DND-41 (cell line): ENCODE measurements at regions not wholly inside any gene's neighbourhood (a gene's known extent, or its start where the extent isn't known, plus 50 kb on each side); places are given as distances from the start of the nearest gene placed in this dataset.
"Not testable (repeated sequence)": the region's sequence is repeated elsewhere in the genome, so short reads cannot be mapped to it uniquely, and the experiment has no call there.

Source experiments
- ATAC-seq: fragments of 200-7000 bp; cut with Tn5 transposase; 3 replicates; pipeline ENCODE4 v1.9.1; 2021; ENCODE audit warnings: low read depth; ENCODE audit not compliant: insufficient read depth
- DNase-seq: peaks from one replicate; pipeline ENCODE4 v3.0.0-alpha.2; 2020
- H2AFZ ChIP-seq: 2 replicates; pipeline ENCODE4 v1.6.0; 2012; ENCODE audit warnings: low read depth, low read length
- H3K27ac ChIP-seq: 2 replicates; pipeline ENCODE4 v1.5.1; 2012; ENCODE audit warnings: low read length, inconsistent platforms
- H3K27me3 ChIP-seq: fragments of 200-600 bp; sonication (generic); 2 replicates; pipeline ENCODE4 v1.6.0; 2012; ENCODE audit warnings: low read length, mild to moderate bottlenecking, inconsistent platforms; ENCODE audit not compliant: insufficient read depth, poor library complexity
- H3K36me3 ChIP-seq: 2 replicates; pipeline ENCODE4 v1.5.1; 2012; ENCODE audit warnings: low read length, inconsistent platforms; ENCODE audit not compliant: insufficient read depth
- H3K4me1 ChIP-seq: 2 replicates; pipeline ENCODE4 v1.5.1; 2012; ENCODE audit warnings: mild to moderate bottlenecking, low read length; ENCODE audit not compliant: insufficient read depth
- H3K4me2 ChIP-seq: 2 replicates; pipeline ENCODE4 v1.6.0; 2012; ENCODE audit warnings: mild to moderate bottlenecking, moderate library complexity, low read length, inconsistent platforms; ENCODE audit not compliant: insufficient read depth
- H3K4me3 ChIP-seq, 2 experiments: fragments of 200-600 bp in 1 of 2; shearing (Covaris generic) in 1 of 2; 2 replicates each; pipeline ENCODE4 v1.5.1; 2012 to 2016; ENCODE audit warnings: inconsistent platforms in 2 of 2, low read length in 2 of 2, mild to moderate bottlenecking in 2 of 2, low read depth in 1 of 2, moderate library complexity in 1 of 2
- H3K79me2 ChIP-seq: 2 replicates; pipeline ENCODE4 v1.6.0; 2012; ENCODE audit warnings: low read length, inconsistent platforms; ENCODE audit not compliant: insufficient read depth
- H3K9ac ChIP-seq: 2 replicates; pipeline ENCODE4 v1.6.0; 2012; ENCODE audit warnings: low read depth, mild to moderate bottlenecking, inconsistent platforms, low read length, moderate library complexity
- H3K9me3 ChIP-seq: 2 replicates; pipeline ENCODE4 v1.5.1; 2012; ENCODE audit warnings: low read length, moderate library complexity, mild to moderate bottlenecking, inconsistent platforms; ENCODE audit not compliant: insufficient read depth, severe bottlenecking
- H4K20me1 ChIP-seq: 2 replicates; pipeline ENCODE4 v1.6.0; 2012; ENCODE audit warnings: low read length; ENCODE audit not compliant: insufficient read depth
- EZH2 ChIP-seq: IDR thresholded peaks from 3 replicates; pipeline ENCODE4 v1.6.1; 2012; ENCODE audit warnings: borderline replicate concordance, low read depth, mild to moderate bottlenecking, moderate library complexity, low read length, inconsistent platforms; ENCODE audit not compliant: severe bottlenecking
- TF ChIP-seq, protein P1 (sequence below): IDR thresholded peaks from 2 replicates; pipeline ENCODE4 v1.5.1; 2012; ENCODE audit warnings: borderline replicate concordance, low read length, moderate library complexity, mild to moderate bottlenecking; ENCODE audit not compliant: poor library complexity, severe bottlenecking; ENCODE audit errors: extremely low read depth

DNA sequence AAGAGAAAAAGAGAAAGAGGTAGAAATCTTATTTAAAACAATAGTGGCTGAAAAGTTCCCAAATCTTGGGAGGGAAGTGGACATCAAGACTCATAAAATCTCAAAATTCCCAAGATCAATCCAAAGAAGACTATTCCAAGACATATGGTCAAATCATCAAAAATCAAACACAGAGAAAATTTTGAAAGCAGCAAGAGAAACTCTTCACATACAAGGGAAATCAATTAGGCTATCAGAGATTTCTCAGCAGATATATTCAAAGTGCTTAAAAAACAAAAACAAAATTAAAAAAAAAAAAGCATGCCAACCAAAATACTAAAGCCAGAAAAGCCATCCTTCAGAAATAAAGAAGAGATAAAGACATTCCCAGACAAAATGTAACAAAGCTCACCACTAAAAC lies 52.6 kb upstream of the RALGPS2 start:
- H3K36me3 ChIP-seq, result no peaks in the 10 kb centered on the region
- no peak overlapping the region for H3K4me2 ChIP-seq
- no peaks in the 10 kb centered on the region for H3K27me3 ChIP-seq
- no peak overlapping the region for H3K4me3 ChIP-seq
- no peak for DNase-seq
- no peak for TF ChIP-seq EZH2
- TF ChIP-seq, protein P1, sequence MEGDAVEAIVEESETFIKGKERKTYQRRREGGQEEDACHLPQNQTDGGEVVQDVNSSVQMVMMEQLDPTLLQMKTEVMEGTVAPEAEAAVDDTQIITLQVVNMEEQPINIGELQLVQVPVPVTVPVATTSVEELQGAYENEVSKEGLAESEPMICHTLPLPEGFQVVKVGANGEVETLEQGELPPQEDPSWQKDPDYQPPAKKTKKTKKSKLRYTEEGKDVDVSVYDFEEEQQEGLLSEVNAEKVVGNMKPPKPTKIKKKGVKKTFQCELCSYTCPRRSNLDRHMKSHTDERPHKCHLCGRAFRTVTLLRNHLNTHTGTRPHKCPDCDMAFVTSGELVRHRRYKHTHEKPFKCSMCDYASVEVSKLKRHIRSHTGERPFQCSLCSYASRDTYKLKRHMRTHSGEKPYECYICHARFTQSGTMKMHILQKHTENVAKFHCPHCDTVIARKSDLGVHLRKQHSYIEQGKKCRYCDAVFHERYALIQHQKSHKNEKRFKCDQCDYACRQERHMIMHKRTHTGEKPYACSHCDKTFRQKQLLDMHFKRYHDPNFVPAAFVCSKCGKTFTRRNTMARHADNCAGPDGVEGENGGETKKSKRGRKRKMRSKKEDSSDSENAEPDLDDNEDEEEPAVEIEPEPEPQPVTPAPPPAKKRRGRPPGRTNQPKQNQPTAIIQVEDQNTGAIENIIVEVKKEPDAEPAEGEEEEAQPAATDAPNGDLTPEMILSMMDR, result no peak
- no peak for ATAC-seq
- no peaks in the 10 kb centered on the region for H4K20me1 ChIP-seq
- no peaks in the 10 kb centered on the region for H3K79me2 ChIP-seq
- no peak overlapping the region for H3K27ac ChIP-seq
- no peak overlapping the region for H2AFZ ChIP-seq
- no peaks in the 10 kb centered on the region for H3K4me1 ChIP-seq
- H3K9me3 ChIP-seq, result no peaks in the 10 kb centered on the region
- H3K9ac ChIP-seq, result no peak overlapping the region

DNA sequence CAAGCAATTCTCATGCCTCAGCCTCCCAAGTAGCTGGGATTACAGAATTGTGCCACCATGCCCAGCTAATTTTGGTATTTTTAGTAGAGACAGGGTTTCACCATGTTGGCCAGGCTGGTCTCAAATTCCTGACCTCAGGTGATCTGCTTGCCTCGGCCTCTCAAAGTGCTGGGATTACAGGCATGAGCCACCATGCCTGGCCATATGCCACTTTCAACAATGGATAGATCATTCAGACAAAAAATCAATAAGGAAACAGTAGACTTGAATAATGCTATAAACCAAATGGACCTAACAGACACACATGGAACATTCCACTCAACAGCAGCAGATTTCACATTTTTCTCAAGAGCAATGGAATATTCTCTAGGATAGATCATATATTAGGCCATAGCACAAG lies 50.5 kb upstream of the RALGPS2 start:
- not testable (repeated sequence) for H3K4me2 ChIP-seq, H3K9me3 ChIP-seq, H2AFZ ChIP-seq, DNase-seq, H3K9ac ChIP-seq, H4K20me1 ChIP-seq, H3K79me2 ChIP-seq, H3K4me1 ChIP-seq, H3K27me3 ChIP-seq, H3K4me3 ChIP-seq, ATAC-seq, H3K27ac ChIP-seq, H3K36me3 ChIP-seq
